Activated B cell treated with CpG ODN at 0.5 μM for 24 hours (primary cell): ENCODE measurements at regions not wholly inside any gene's neighbourhood (a gene's known extent, or its start where the extent isn't known, plus 50 kb on each side); places are given as distances from the start of the nearest gene placed in this dataset.

Experiments
- ATAC-seq: fragments of 200-7000 bp; cut with Tn5 transposase; one replicate; pipeline ENCODE4 v1.10.0; 2021; ENCODE audit warnings: low read depth, mild to moderate bottlenecking, moderate library complexity
- CTCF ChIA-PET: fragments of 350-600 bp; sonication (Branson Sonifier 250); formaldehyde crosslinking; loops from one replicate; lab custom pipeline; 2021; ENCODE audit warnings: antibody characterized with exemption; lab: Charles Lee
- POLR2A ChIA-PET: fragments of 350-600 bp; sonication (Branson Sonifier 250); formaldehyde crosslinking; loops from one replicate; lab custom pipeline; 2021; ENCODE audit warnings: antibody characterized with exemption; lab: Charles Lee
- DNase-seq: peaks from one replicate; pipeline ENCODE4 v3.0.0; 2022
- H3K27ac Mint-ChIP-seq: one replicate; pipeline ENCODE4 v1.8.0; 2020; ENCODE audit warnings: mixed read lengths
- H3K27me3 Mint-ChIP-seq: one replicate; pipeline ENCODE4 v1.8.0; 2021; ENCODE audit warnings: mixed read lengths
- H3K36me3 Mint-ChIP-seq: one replicate; pipeline ENCODE4 v1.8.0; 2021; ENCODE audit warnings: low read depth, mixed read lengths
- H3K4me1 Mint-ChIP-seq: one replicate; pipeline ENCODE4 v1.8.0; 2021; ENCODE audit warnings: mixed read lengths
- H3K4me3 Mint-ChIP-seq: one replicate; pipeline ENCODE4 v1.8.0; 2020; ENCODE audit warnings: mild to moderate bottlenecking, mixed read lengths
- H3K9me3 Mint-ChIP-seq: one replicate; pipeline ENCODE4 v1.8.0; 2020; ENCODE audit warnings: mixed read lengths
- intact Hi-C: fragments of 100-400 bp; cut with micrococcal nuclease; formaldehyde crosslinking; loops from one replicate; pipeline ENCODE4 v1.15.1; 2024
- TF ChIP-seq, protein P1 (sequence below): fragments of 200-600 bp; IDR thresholded peaks from one replicate; pipeline ENCODE4 v1.8.0; 2022; ENCODE audit warnings: antibody characterized with exemption, mild to moderate bottlenecking

DNA sequence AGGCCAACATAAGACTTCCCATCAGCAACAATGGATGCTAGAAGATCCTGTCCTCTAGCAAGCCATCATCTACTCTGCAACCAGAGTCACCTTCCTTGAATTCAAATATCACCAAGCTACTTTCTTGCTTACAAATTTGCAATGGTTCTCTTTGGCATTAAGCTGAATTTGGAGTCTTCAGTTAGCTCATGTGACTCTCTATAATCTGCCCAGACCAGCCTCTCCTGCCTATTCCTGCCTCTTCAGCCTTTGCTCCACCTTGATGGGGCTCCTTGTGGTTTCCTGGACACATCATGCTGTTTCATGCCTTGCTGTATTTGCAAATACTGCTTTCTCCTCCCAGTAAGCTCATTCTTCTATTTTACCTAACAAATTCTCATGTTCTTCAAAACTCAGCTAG is 82.3 kb downstream of the RASSF10 start:
- Mint-ChIP-seq H3K36me3 (no peaks in the 10 kb centered on the region), H3K4me3 (no peak overlapping the region), H3K4me1 (no peaks in the 10 kb centered on the region), H3K9me3 (no peaks in the 10 kb centered on the region), H3K27ac (no peak overlapping the region), H3K27me3 (no peaks in the 10 kb centered on the region)
- CTCF ChIA-PET, result no interaction called here
- POLR2A ChIA-PET, result no interaction called here
- DNase-seq, result no peak
- no peak for ATAC-seq
- intact Hi-C loops, result no loop called here
- TF ChIP-seq, protein P1, sequence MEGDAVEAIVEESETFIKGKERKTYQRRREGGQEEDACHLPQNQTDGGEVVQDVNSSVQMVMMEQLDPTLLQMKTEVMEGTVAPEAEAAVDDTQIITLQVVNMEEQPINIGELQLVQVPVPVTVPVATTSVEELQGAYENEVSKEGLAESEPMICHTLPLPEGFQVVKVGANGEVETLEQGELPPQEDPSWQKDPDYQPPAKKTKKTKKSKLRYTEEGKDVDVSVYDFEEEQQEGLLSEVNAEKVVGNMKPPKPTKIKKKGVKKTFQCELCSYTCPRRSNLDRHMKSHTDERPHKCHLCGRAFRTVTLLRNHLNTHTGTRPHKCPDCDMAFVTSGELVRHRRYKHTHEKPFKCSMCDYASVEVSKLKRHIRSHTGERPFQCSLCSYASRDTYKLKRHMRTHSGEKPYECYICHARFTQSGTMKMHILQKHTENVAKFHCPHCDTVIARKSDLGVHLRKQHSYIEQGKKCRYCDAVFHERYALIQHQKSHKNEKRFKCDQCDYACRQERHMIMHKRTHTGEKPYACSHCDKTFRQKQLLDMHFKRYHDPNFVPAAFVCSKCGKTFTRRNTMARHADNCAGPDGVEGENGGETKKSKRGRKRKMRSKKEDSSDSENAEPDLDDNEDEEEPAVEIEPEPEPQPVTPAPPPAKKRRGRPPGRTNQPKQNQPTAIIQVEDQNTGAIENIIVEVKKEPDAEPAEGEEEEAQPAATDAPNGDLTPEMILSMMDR, result no peak

DNA sequence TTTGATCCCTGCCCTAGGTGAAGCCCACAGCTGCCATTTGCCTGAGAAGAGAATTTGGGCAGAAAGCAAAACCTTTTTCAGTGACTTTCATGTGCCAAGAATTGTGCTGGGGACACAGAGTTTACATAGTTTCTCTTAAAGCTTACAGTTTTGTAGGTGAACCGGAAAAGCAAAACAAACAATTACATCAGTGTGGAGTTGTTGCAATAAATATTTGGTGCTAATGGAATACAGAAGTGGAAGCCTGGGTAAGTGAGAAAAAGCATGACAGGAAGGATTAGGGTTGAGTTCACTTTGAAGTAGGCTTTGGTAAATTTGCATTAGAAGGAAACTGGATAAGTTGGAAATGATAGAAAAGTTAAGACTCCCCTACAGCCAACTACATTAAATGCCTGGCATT is 82.7 kb downstream of the RASSF10 start:
- H3K4me1 Mint-ChIP-seq, result no peaks in the 10 kb centered on the region
- no peak overlapping the region for H3K4me3 Mint-ChIP-seq
- TF ChIP-seq, protein P1, result no peak
- H3K27ac Mint-ChIP-seq, result no peak overlapping the region
- ATAC-seq (no peak), DNase-seq (no peak)
- H3K36me3 Mint-ChIP-seq, result no peaks in the 10 kb centered on the region
- H3K27me3 Mint-ChIP-seq, result no peaks in the 10 kb centered on the region
- POLR2A ChIA-PET, result no interaction called here
- H3K9me3 Mint-ChIP-seq, result no peaks in the 10 kb centered on the region
- intact Hi-C loops, result no loop called here
- CTCF ChIA-PET, result no interaction called here

DNA sequence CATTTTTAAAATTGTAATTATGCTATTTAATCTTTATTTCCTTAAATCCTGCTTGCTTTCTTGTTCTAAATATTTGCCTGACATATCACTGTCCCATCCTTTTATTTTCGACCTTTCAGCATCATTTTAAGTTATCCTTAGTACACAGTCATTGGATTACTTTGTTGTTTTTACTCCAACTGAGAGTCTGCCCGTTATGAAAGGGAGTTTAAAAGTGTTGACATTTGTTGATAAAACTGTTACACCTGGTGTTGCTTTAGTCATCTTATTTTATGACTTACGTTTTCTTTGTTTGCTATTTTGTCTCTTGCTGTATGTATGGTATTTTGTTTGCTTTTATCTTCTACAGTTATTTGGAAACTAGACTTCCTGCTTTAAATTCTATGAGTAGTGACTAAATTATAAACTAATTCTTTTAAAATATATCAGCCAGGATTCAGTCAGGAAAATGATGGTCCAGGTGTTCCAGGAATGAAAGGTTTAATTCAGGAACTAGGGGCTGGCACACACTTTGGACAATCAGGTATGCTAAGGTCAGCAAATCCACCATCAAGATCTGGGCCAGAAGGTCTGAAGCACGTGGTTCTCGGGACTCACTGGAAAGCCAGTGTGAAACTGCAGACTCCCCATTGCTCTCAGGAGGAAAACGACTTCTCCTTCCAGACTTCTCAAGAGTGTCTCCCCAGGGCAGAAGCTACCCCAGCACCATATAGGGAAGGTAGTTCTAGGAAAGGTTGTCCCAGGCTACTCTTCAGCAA is 86.0 kb downstream of the RASSF10 start:
- TF ChIP-seq, protein P1, result no peak
- Mint-ChIP-seq H3K27me3 (peaks cover 2% of the 10 kb centered on the region), H3K36me3 (no peaks in the 10 kb centered on the region), H3K27ac (no peak overlapping the region), H3K9me3 (no peaks in the 10 kb centered on the region), H3K4me1 (no peaks in the 10 kb centered on the region), H3K4me3 (no peak overlapping the region)
- DNase-seq (no peak), ATAC-seq (no peak)
- ChIA-PET POLR2A (no interaction called here), CTCF (no interaction called here)
- intact Hi-C loops, result no loop called here

DNA sequence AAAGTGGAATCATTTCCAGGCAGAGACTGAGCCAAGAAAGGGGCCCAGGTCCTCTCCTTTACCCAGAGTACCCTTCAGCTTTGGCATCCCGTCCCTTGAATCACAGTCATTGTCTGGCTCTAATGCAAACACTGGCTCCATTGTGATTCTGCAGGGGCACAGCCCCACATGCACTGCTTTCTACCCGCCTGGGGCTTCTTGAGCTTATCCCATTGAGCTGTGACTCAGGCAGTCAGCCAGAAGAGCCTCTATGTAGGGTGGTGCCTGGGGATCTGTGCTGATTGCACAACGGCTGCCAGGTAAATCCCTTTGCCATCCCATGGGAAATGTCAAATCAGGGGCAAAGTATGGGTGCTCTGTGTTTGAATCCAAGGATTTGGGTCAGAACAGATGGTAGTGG is 88.9 kb downstream of the RASSF10 start:
- H3K4me3 Mint-ChIP-seq, result no peak overlapping the region
- no peak overlapping the region for H3K27ac Mint-ChIP-seq
- no peaks in the 10 kb centered on the region for H3K4me1 Mint-ChIP-seq
- TF ChIP-seq, protein P1, result no peak
- no peaks in the 10 kb centered on the region for H3K36me3 Mint-ChIP-seq
- POLR2A ChIA-PET, result no interaction called here
- CTCF ChIA-PET, result no interaction called here
- no peaks in the 10 kb centered on the region for H3K9me3 Mint-ChIP-seq
- H3K27me3 Mint-ChIP-seq, result peaks cover 2% of the 10 kb centered on the region
- no peak for ATAC-seq
- intact Hi-C loops, result no loop called here
- no peak for DNase-seq

DNA sequence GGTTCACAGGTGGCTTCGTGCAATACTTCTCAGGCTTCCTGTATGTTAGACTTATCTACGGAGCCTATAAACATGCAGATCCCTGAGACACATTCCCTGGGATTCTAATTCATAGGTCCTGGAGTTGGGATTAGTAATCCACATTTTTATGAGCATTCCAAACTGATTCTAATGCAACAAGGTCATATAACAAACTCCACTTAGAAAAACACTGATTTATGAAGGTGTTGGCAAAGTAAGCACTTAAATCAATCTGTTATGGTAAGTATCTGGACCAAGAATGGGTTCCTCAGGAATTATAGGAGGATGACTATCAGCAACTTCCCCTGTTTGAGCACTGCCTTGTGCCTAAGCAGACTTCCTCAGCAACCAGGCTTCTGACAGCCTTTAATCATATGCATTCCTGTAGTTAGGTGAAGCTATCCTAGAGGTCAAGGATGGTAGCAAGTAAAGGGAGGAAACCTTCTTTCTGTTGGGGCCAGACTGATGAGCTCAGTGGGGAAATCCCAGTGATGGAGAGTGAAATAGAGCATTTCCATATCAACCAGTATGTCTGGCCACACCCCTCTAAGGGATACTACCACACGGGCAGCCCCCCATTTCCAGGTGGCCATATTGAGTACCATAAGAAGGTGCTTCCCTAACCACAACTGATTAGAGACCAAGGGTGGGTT is 89.6 kb downstream of the RASSF10 start:
- H3K36me3 Mint-ChIP-seq, result no peaks in the 10 kb centered on the region
- ATAC-seq, result no peak
- H3K27me3 Mint-ChIP-seq, result peaks cover 2% of the 10 kb centered on the region
- TF ChIP-seq, protein P1, result no peak
- ChIA-PET CTCF (no interaction called here), POLR2A (no interaction called here)
- no peak overlapping the region for H3K4me3 Mint-ChIP-seq
- intact Hi-C loops, result no loop called here
- H3K27ac Mint-ChIP-seq, result no peak overlapping the region
- H3K4me1 Mint-ChIP-seq, result no peaks in the 10 kb centered on the region
- DNase-seq, result no peak
- H3K9me3 Mint-ChIP-seq, result no peaks in the 10 kb centered on the region
